HUDEP-2 (cell line): ENCODE measurements at regions not wholly inside any gene's neighbourhood (a gene's known extent, or its start where the extent isn't known, plus 50 kb on each side); places are given as distances from the start of the nearest gene placed in this dataset.
"Not testable (repeated sequence)": the region's sequence is repeated elsewhere in the genome, so short reads cannot be mapped to it uniquely, and the experiment has no call there.

Experiments used
- DNase-seq, 76 experiments: peaks; one replicate each; lab custom pipeline; 2025; ENCODE audit not compliant: unreplicated experiment in 76 of 76; lab: John Stamatoyannopoulos, UW

DNA sequence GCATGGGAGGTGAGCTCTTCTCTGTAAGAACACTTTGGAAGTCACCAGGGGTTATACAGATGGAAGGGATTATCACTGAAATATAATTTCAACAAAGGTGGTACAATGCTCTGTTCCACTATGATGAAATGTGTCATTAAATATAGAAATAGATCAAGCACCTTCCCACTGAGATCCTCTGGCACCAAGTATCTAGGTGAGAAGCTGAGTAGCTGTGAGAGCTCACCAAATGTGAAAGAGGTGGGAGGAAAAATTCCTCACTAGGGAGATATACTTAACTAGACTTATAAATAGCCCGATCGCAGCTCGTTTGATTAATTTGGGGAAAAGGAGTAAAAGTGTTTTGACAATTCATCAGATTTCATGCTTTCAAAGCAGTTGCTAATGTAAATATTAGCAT, 247.6 kb downstream of the SMAD2 start:
- no peak for DNase-seq

DNA sequence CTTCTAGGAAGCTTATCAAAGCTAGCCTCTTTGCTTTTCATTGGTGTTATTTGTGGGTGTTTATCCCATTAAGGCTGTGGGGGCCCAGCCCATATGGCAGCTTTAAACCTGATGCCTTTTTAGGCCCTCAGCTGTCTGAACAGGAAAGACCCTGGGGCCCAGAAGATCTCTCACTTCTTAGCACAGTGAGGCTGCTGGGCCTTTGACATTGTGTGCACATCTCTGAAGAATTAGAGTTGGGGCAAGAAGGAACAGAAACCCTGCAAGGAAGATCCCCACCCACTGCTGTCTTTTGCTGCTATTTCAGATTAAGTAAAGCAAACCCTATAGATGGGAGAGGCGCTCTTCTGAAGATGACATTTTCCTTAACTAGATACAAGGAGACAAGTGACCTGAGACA, 250.0 kb downstream of the SMAD2 start:
- DNase-seq, result no peak

DNA sequence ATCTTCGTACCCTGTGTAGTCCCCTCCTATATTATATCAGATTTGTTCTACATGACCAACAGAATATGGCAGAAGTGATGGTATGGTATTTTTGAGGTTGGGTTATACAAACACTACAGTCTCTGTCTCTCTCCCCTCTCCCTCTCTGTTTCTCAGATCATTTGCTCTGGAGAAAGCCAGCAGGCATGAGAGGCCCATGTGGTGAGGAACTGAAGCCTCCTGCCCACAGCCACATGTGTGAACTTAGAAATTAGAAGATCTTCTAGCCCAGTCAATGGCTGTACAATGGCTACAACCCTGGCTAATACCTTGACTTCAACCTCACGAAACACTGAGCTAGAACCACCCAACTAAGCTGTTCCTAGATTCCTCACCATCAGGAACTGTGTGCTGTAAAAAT, 250.6 kb downstream of the SMAD2 start:
- DNase-seq, result no peak

DNA sequence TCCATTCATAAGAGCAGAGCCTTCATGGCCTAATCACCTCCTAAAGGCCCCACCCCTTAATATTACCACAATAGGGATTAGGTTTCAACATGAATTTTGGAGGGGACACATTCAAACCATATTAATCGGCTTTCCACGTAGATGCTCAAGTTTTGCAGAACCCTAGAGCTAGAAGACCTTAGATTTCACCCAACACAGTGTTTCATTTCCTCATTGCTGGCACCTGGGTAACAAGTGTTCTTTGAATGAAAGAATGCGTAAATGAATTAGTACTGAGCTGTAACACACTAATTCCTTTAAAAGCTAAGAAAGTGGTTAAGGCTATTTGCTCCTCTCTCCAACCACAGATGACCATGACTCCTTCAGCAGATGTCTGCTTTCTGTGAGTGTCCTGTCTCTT, 252.5 kb downstream of the SMAD2 start:
- DNase-seq, result no peak

DNA sequence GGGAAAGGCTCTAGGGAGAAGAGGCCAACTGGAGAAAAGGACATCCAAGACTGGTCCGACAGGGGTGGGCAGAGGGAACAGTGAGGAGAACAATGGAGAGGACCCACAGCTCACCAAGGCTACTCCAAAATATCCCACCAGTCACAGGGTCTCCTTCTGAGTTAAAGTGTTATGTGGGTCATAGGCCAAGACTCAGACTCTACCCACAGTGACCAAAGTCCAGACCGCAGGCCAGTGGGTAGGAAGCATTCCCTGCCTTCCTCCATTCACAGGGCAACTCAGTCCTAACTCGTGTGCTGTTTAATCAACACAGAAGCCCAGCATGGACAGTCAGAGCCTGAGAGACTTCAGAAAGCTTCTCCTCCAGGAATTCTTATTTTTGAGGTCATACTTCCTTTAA, 260.6 kb downstream of the SMAD2 start:
- no peak for DNase-seq

DNA sequence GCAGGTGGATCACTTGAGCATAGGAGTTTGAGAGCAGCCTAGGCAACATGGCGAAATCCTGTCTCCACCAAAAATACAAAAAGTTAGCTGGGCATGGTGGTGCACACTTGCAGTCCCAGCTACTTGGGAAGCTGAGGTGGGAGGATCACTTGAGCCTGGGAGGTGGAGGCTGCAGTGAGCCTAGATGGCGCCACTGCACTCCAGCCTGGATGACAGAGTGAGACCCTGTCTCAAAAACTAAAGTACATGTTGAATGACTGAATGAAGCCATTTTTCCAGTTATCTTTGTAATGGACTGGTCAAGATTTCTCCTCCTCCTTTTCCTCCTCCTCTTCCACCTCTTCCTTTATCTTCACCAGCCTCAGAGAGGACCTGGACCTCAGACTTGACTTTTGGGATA, 272.0 kb downstream of the SMAD2 start:
- DNase-seq, result no peak

DNA sequence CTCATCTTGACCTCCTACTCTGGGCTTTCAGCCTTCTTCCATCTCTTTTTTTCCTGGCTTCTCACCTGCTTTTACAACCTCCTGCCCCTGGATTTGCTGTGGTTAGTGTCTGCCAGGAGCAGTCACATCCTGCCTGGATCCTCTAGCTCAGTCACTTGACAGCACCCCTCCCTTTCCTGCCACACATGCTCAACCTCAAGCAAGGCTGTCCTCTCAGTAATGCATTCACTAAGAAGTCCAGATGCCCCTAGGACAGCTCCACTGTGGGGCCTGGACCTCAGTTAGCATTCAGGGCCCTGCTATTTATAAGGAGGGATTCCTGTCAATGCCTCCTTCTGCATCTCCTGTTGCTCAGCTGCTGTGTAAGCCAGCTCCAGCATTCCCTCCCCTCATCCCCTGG, 275.5 kb downstream of the SMAD2 start:
- no peak for DNase-seq

DNA sequence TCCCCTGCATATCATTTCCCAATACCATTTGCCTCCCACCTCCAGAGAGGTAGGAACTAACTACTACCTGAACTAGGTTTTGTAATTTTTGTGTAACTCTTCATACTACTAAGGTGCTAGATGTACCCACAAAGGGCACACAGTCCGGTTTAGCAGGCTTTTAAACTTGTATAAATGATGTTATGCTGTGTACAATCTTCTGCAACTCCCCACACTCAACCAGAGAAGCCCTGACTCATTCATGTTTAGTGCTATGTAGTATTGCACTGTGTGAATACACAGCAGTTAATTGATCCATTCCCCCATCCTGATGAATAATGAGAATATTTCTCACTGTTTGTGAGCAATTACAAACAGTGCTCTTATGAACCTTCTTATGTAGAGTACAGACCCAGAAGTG, 285.6 kb downstream of the SMAD2 start:
- no peak for DNase-seq

DNA sequence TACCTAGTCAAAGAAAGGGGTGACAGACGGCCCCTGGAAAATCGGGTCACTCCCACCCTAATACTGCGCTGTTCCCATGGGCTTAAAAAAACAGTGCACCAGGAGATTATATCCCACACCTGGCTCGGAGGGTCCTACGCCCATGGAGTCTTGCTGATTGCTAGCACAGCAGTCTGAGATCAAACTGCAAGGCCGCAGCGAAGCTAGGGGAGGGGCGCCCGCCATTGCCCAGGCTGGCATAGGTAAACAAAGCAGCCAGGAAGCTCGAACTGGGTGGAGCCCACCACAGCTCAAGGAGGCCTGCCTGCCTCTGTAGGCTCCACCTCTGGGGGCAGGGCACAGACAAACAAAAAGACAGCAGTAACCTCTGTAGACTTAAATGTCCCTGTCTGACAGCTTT, 292.9 kb downstream of the SMAD2 start:
- not testable (repeated sequence) for DNase-seq

DNA sequence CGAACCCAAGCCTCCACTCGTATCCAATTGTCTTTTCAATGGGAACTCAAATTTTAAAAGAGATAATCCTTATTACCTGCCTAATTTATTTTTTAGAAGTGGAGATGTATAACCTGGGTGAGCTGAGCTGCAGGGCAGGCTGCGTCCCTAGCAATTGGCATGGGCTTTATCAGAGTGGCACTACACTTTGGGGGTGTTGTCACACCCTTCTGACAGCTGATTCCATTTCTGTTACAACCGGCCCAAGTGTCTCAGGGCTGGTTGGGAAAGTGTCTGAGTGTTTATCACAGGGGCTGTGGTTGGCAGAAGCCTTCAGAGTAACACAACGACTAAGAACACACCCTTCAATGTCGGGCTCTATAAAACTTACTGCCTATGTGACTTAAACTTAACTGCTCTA, 295.0 kb downstream of the SMAD2 start:
- no peak for DNase-seq

DNA sequence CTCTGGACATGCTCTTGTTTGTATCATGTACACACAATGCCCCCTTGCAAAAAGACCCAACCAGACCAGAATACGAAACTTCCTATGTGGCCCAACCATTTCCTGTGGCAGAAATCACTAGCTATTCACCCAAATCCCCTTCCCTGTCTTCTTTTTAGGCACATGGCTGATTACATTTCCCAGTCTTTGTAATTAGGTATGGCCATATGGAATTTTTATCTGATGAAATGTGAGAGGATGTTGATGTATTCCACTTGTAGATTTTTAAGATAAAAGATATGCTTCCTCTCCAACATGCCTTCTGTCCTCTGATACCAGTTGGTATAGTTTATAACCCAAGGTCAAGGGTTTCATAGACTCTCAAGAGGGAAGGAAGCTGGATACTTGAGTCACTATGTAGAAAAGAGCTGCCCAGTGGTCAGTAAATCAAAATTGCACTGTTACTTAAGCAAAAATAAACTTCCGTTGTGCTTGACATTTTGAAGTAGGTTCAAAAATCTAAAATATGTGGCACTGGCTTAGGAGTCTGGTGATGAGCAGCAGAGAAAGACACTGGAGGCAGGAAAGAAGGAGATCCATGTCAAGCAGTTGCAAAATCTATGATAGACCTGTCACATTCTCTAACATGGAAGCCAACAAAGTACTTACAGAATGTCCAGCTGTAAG, 297.4 kb downstream of the SMAD2 start:
- no peak for DNase-seq

DNA sequence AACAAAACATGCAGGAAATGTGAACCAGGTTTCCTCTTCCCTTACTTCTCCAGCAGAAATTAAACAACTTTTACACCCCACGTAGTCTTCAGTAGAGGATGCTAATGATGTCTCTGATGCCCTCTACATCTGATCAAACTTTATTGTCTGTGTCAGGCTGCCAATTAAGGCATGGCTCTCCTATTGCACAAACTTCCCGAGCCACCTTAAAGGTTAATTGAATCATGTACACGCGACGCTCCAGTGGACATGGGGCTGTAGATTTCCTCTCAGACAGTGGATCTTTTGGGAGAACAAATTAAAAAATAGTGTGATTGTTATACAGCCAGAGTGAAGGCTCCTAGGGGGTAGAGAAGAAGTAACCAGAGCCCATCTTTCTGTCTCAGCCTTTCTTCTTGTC, 301.6 kb downstream of the SMAD2 start:
- no peak for DNase-seq

DNA sequence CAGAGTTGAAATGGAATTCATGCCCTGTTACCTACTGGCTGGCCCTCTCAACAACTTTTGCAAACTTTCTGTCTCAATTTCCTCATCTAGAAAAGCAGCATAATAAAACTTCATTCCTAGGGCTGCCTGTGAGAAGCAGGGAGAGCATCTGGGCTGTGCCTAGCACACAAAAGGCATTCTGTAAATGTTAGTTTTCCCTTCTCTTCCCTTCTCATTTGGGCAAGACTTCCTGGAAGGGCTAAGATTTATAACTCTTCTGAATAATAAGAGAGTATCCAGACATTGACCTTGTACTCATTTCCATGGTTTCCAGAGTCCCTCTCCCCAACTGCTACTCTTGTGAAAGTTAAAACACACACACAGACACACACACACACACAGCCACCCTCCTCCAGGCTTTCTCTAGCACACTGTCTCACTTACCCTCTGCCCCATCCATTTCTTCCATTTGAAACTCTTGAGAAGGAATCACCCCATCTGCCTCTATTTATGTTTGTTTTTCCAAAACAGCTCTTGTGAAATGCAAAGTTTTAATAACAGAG, 302.1 kb downstream of the SMAD2 start:
- DNase-seq, result no peak

DNA sequence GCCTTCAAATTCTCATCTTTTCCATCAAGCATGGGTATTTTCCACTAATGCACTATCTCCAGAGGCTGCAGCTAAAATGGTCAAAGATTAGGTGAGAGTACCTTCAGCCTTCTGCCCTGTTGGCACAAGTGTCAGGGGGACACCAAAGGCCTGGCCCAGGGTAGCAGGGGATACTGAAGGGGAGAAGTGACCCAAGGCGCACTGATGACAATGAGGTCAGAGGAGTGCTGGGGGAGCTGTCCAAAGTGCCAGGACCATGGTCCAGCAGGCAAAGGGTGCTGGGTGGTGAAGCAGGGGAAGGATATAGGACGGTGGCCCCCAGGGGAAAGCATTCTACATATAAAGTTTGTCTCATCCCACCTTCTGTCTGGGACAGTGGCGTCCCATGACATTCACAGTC, 303.4 kb downstream of the SMAD2 start:
- DNase-seq, result no peak

DNA sequence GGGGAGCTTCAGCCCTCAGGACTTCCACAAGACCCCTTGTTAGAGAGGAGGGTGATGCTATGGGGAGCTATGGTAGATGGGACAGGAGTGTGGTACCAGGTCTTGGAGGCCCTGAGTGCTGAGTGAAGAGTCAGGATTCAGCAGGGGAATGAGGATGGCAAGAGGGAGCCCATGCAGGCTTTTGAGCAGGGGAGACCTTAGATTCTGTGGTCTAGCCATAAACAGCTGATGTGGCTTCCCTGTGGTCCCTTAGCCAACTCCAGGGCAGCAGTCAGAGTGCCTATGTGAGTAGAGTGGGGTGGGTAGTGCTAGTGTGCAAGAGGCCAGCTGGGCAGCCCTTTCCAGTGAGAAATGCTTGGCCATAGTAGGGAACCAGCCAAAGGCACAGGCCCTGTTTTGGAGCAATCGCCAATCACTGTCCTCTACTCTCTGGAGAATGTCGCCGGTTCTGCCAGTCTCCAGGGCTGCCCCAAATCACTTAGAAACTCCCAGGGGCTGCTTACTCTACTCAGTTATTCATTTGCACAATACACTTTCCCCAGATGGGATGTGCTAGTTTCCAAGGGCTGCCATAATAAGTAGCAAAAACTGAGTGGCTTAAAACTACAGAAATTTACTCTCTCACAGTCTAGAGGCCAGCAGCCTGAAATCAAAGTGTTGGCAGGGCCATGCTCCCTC, 310.5 kb downstream of the SMAD2 start:
- no peak for DNase-seq

DNA sequence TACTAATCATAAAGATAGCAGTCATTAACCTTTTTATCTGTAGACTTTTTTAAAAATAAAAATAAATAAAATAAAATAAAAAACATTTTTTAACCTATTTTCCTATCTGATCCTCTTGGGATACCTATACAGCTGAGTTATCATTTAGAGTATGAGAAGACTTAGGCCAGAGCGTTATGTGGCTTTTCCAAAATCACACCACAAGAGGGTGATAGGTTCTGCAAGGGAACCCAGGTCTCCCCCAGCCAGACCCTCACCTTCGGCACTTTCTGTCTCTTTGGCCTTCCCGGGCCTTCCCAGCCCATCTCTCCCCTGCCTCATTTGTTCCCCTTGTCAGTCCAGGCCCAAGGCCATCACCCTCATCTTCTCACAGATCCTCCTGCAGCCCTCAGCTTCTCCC, 311.7 kb downstream of the SMAD2 start:
- no peak for DNase-seq

DNA sequence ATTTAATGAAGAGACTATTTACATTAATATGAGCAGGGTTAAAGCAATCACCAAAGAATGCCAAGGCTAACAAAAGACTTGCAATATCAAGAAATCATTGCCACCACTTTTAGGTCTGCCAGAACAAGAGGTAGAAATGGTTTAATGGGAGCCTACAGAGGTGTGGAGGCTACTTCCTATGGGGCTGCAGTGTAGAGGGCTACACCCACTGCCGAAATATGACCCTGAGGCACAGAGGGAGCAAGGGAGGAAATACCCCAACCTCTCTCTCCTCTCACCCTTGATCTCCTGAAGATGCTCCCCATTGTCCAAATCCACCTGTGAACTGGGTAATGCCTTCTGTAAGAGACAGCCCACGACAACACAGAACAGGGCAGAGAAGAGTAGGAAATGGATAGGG, 315.4 kb downstream of the SMAD2 start:
- DNase-seq, result no peak

DNA sequence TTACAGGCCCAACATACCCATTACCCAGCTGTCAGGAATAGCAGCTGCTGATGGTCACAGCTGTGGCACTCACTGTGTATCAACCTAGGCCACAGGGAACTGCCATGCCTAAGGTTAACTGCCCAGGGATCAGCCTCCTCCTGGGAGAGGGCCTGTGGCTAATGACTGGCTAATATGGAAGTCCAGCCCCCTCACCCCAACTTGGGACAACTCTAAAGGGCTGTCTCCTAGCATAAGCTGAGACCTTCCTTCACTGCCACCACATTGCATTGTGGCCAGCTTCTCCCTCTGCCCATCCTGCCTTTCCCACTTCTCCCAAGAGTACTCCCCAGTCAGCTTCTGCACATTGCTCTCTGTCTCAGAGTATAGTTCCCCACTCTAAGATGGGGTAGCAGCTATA, 316.5 kb downstream of the SMAD2 start:
- no peak for DNase-seq

DNA sequence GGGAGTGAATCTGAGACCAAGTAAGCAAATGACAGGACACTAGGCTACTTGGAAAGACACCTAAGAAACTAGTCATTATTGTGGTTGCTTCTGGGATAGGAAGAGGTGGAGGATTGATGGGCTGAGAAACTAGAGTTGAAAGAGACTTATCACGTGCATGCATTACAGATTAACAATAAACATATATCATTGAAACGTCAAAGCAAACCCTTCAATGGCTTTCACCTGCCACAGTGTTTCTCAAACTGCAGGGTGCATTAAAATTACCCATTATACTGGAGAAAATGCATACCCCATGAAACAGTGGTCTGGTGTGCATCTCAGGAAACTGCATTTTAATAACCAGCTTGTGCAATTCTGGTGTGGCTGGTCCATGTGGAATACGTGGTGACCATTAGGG, 318.8 kb downstream of the SMAD2 start:
- DNase-seq, result no peak

DNA sequence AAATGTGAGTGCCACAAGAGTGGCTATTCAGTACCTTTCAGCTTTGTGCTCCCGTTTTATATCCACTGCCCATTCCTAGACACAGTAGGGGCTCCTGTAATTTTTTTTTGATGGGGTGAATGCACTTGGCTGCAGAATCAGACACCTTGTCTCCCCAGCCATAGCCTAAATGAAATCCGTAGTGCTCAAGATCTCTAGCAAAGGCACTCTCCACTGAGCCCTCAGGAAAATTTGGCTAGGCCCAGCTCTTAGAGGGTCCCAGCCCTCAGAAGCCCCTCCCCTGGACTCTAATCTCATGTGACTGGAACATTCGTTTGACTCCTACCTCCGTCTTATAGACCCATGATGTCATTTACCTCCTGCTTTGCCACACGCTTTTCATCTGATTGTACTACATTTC, 323.9 kb downstream of the SMAD2 start:
- DNase-seq, result no peak

DNA sequence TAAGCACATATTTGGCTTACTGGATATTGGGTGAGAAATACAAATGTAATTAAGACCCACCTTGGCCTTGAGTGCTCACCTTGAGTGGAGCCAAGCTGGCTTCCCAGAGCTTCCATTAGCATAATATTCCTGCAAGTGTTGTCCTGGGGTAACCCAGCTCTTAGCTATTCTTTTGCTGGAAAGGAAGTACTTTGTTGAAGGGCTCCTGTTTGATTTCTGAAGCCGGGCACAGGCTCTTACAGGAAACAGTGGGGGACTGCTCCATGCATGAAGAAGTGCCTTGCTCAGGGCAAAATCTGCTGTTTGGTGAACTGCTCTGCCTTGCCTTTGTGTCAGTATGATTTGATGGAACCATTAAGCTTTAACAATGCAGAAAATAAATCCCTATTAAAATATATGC, 325.4 kb downstream of the SMAD2 start:
- no peak for DNase-seq

DNA sequence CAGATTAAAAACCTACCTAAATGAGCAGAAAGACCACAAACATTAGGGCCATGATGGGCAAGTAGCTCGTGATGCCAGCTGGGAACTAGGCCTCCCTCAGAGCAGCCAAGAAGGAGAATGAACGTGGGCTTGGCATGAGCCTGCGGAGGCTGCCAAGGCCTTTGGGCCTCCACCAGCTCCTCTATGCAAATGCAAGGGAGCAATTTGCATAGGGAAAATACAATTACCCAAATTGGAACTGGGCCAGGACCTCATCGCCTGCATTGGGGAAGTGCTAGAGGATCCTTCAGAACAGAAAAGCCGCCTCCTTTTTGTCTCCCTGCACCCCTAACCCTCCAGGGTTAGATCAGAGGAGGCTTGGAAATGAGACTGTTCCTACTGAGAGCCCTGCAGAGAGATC, 326.4 kb downstream of the SMAD2 start:
- DNase-seq, result no peak

DNA sequence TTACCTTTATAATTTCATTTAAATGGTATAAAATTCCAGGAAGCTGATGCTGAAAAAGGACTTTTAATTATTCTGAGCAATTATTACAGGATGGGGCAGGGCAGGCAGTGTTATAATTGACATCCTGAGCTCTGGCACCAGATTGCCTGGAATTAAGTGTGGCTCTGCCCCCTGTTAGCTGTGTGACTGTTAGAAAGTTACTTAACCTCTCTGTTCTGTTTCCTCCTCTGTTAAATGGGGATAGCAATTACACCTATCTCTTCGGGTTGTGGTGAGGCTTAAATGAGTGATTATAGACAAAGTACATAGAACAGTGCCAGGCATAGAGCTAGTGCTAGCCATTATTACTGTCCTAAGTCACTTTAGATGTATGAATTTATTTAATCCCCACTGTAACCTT, 327.3 kb downstream of the SMAD2 start:
- no peak for DNase-seq
